Endothelial cell (in vitro differentiated cells): ENCODE measurements at regions not wholly inside any gene's neighbourhood (a gene's known extent, or its start where the extent isn't known, plus 50 kb on each side); places are given as distances from the start of the nearest gene placed in this dataset.

Source experiments
- DNase-seq: peaks from one replicate; pipeline ENCODE4 v3.0.0; 2021; ENCODE audit warnings: low spot score
- H3K27ac Mint-ChIP-seq: one replicate; pipeline ENCODE4 v1.8.0; 2021; ENCODE audit warnings: mixed read lengths, inconsistent platforms; ENCODE audit not compliant: unreplicated experiment
- H3K27me3 Mint-ChIP-seq: one replicate; pipeline ENCODE4 v1.8.0; 2021; ENCODE audit warnings: mild to moderate bottlenecking, moderate library complexity, mixed read lengths, inconsistent platforms; ENCODE audit not compliant: unreplicated experiment
- H3K36me3 Mint-ChIP-seq: one replicate; pipeline ENCODE4 v1.8.0; 2021; ENCODE audit warnings: mild to moderate bottlenecking, low read depth, mixed read lengths, inconsistent platforms; ENCODE audit not compliant: unreplicated experiment
- H3K4me1 Mint-ChIP-seq: one replicate; pipeline ENCODE4 v1.8.0; 2021; ENCODE audit warnings: mild to moderate bottlenecking, mixed read lengths, inconsistent platforms; ENCODE audit not compliant: unreplicated experiment
- H3K4me3 Mint-ChIP-seq: one replicate; pipeline ENCODE4 v1.8.0; 2021; ENCODE audit warnings: mild to moderate bottlenecking, mixed read lengths, inconsistent platforms; ENCODE audit not compliant: unreplicated experiment
- H3K9me3 Mint-ChIP-seq: one replicate; pipeline ENCODE4 v1.8.0; 2021; ENCODE audit warnings: mixed read lengths, inconsistent platforms; ENCODE audit not compliant: unreplicated experiment
- TF ChIP-seq, protein P1 (sequence below): fragments of 200-600 bp; sonication (generic); IDR thresholded peaks from one replicate; pipeline ENCODE4 v1.5.0; 2021; ENCODE audit warnings: antibody characterized with exemption; ENCODE audit not compliant: unreplicated experiment

DNA sequence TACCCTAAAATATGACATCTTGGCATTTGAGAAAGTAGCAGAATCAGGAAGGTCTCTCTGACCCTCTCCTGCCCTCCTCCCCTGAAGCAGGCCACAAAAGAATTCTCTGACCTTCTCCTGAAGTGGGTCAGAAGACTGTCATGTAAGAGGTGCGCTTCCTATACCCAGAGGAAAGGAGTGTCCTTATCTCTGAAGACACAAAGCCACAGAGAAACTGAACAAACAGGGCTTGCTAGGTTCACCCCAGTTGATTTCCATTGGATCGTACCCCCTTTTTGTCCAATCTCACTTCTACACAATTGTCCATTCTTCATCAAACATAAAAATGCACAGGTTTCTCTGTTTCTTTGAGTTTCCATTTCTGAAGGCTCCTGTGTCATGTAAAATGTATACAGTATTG, 272.0 kb upstream of the SOX4 start:
- H3K36me3 Mint-ChIP-seq, result no peaks in the 10 kb centered on the region
- no peaks in the 10 kb centered on the region for H3K9me3 Mint-ChIP-seq
- H3K4me1 Mint-ChIP-seq, result no peaks in the 10 kb centered on the region
- TF ChIP-seq, protein P1, sequence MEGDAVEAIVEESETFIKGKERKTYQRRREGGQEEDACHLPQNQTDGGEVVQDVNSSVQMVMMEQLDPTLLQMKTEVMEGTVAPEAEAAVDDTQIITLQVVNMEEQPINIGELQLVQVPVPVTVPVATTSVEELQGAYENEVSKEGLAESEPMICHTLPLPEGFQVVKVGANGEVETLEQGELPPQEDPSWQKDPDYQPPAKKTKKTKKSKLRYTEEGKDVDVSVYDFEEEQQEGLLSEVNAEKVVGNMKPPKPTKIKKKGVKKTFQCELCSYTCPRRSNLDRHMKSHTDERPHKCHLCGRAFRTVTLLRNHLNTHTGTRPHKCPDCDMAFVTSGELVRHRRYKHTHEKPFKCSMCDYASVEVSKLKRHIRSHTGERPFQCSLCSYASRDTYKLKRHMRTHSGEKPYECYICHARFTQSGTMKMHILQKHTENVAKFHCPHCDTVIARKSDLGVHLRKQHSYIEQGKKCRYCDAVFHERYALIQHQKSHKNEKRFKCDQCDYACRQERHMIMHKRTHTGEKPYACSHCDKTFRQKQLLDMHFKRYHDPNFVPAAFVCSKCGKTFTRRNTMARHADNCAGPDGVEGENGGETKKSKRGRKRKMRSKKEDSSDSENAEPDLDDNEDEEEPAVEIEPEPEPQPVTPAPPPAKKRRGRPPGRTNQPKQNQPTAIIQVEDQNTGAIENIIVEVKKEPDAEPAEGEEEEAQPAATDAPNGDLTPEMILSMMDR, result no peak
- H3K4me3 Mint-ChIP-seq, result no peak overlapping the region
- no peaks in the 10 kb centered on the region for H3K27me3 Mint-ChIP-seq
- no peak for DNase-seq
- no peak overlapping the region for H3K27ac Mint-ChIP-seq

DNA sequence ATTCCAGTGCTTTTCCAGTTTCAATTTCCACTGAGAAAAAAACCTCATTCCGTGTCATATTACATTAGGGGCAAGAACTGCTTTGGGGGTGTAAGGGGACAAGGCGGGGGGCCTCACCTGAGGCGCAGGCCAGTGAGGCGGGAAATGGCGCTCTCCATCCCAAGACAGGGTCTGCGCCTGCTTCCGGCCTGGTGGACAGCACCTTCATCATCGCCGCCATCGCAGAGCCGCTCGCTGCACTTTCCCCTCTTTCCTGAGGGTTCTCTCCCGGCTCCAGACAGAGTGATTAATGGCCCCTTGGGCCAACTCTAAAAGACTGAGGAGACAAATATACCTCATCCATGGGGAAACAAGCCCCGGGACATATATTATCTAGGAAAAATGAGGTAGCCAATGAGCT, 270.0 kb upstream of the SOX4 start:
- TF ChIP-seq, protein P1, result no peak
- Mint-ChIP-seq H3K9me3 (no peaks in the 10 kb centered on the region), H3K4me1 (no peaks in the 10 kb centered on the region), H3K4me3 (no peak overlapping the region), H3K27me3 (no peaks in the 10 kb centered on the region), H3K27ac (no peak overlapping the region), H3K36me3 (no peaks in the 10 kb centered on the region)
- DNase-seq, result no peak

DNA sequence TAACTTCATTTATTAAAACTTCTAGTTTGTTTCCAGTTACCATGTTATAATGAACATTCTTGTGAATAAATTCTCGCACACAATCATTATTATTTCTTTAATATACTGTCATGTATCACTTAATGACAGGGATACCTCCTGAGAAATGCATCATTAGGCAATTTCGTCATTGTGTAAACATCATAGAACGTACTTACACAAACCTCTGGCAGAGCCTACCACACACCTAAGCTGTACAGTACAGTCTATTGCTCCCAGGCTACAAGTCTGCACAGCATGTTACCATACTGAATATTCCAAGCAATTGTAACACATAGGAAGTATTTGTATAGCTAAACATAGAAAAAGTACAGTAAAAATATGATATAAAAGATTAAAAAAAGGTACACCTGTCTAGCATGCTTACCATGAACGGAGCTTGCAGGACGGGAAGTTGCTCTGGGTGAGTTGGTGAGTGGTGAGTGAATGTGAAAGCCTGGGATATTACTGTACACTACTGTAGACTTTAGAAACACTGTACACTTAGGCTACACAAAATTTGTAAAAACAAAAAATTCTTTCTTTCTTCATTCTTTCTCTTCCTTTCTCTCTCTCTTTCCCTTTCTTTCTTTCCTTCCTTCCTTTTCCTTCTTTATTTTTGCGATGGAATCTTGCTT, 268.2 kb upstream of the SOX4 start:
- Mint-ChIP-seq H3K27ac (no peak overlapping the region), H3K4me1 (peaks cover 4% of the 10 kb centered on the region), H3K9me3 (no peaks in the 10 kb centered on the region), H3K36me3 (no peaks in the 10 kb centered on the region), H3K27me3 (no peaks in the 10 kb centered on the region), H3K4me3 (no peak overlapping the region)
- no peak for DNase-seq
- TF ChIP-seq, protein P1, result no peak

DNA sequence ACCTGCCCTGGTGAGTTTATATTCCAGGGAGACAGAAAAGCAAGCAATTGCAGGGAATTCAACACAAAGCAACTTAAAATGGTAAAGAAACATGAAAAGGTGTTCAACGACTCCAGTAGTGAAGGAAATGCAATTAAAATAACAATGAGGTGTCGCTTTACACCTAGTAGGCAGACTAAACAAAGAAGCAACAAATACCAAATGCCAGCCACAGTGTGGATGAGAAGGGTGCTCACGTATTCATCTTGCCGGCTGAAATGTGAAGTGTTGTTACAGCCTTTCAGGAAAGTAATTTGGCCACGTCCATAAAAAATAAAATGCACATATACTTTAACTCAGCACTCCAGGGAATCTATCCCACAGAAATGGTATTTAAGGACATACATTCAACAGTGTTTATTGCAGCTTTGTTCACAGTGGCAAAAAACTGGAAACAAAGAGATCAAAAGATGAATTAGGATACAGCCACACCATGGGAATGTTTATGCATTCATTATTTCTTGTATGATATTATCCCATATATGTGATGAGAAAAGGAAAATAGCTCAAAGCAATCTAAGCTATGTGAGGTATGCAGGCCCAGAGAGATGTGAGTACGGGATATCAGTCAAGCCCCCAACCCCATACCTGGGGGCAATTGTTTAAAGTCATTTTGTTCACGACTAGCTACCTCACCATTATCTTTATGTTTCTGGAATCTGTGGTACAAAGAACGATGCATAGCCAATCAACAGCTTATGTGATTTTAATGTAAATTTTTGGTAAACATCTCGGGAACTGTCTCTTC, 266.0 kb upstream of the SOX4 start:
- Mint-ChIP-seq H3K36me3 (no peaks in the 10 kb centered on the region), H3K27ac (no peak overlapping the region), H3K4me3 (no peak overlapping the region), H3K4me1 (peaks cover 4% of the 10 kb centered on the region), H3K9me3 (no peaks in the 10 kb centered on the region), H3K27me3 (no peaks in the 10 kb centered on the region)
- TF ChIP-seq, protein P1, result no peak
- DNase-seq, result no peak

DNA sequence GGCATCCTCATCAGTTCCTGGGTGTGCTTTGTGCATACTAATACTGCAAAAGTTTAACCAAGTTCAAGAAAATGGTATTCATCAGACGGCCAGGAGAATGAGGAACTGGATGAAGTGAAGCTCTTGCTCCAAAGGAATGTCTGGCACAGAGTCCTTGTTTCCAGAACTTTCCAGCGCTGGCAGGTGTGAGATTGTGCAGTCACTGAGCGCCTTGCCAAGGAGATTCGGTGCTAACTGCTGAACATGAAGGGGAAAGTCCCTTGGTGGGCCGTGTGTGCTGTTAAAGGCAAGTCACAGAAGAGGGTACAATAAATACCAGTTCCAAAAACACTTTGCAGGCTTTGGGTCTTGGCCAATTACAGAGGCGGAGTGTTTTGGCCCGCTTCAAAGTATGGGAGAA, 262.3 kb upstream of the SOX4 start:
- H3K9me3 Mint-ChIP-seq, result no peaks in the 10 kb centered on the region
- H3K4me1 Mint-ChIP-seq, result peaks cover 4% of the 10 kb centered on the region
- TF ChIP-seq, protein P1, result no peak
- no peaks in the 10 kb centered on the region for H3K27me3 Mint-ChIP-seq
- no peak for DNase-seq
- H3K27ac Mint-ChIP-seq, result no peak overlapping the region
- H3K36me3 Mint-ChIP-seq, result no peaks in the 10 kb centered on the region
- no peak overlapping the region for H3K4me3 Mint-ChIP-seq
